Caco-2 (cell line): ENCODE measurements at regions not wholly inside any gene's neighbourhood (a gene's known extent, or its start where the extent isn't known, plus 50 kb on each side); places are given as distances from the start of the nearest gene placed in this dataset.

Experiments used
- BruUV-seq: library from RNA; stranded (reverse); fragments of 400-500 nt; replicated peaks from 2 replicates; lab custom pipeline; 2021; lab: Mats Ljungman, UMichigan
- CTCF ChIA-PET: fragments of 300-600 bp; sonication (Branson Sonifier 250); formaldehyde crosslinking; loops from one replicate; lab custom pipeline; 2022; ENCODE audit warnings: antibody characterized with exemption; lab: Charles Lee
- POLR2A ChIA-PET: fragments of 300-600 bp; sonication (Branson Sonifier 250); formaldehyde crosslinking; loops from one replicate; lab custom pipeline; 2022; ENCODE audit warnings: antibody characterized with exemption; lab: Charles Lee
- DNase-seq, 2 experiments: peaks; one replicate each; pipeline versions ENCODE4 v3.0.0 to v3.0.0-alpha.2; 2020 to 2022
- H3K27me3 ChIP-seq: replicated peaks from 2 replicates; pipeline ENCODE4 v1.6.0; 2011; ENCODE audit warnings: low read length; ENCODE audit not compliant: control insufficient read depth, insufficient read depth
- H3K36me3 ChIP-seq: 2 replicates; pipeline ENCODE4 v1.5.1; 2011; ENCODE audit warnings: low read length; ENCODE audit not compliant: control insufficient read depth, insufficient read depth
- H3K4me1 ChIP-seq: fragments of 250-450 bp; sonication (Bioruptor Pico); 2 replicates; pipeline ENCODE4 v1.5.1; 2020; ENCODE audit warnings: mild to moderate bottlenecking
- H3K4me3 ChIP-seq: 2 replicates; pipeline ENCODE4 v1.5.1; 2011; ENCODE audit warnings: low read depth, mild to moderate bottlenecking, control low read depth, low read length
- H3K9me3 ChIP-seq: fragments of 250-450 bp; sonication (Bioruptor Pico); 2 replicates; pipeline ENCODE4 v1.5.1; 2020; ENCODE audit warnings: mild to moderate bottlenecking, moderate library complexity
- H3K27ac Mint-ChIP-seq: one replicate; pipeline ENCODE4 v1.8.0; 2022; ENCODE audit warnings: mixed read lengths; ENCODE audit not compliant: unreplicated experiment
- H3K27me3 Mint-ChIP-seq: one replicate; pipeline ENCODE4 v1.8.0; 2022; ENCODE audit warnings: mixed read lengths; ENCODE audit not compliant: insufficient read depth, unreplicated experiment
- H3K36me3 Mint-ChIP-seq: one replicate; pipeline ENCODE4 v1.8.0; 2022; ENCODE audit warnings: mild to moderate bottlenecking, mixed read lengths; ENCODE audit not compliant: insufficient read depth, unreplicated experiment
- H3K4me1 Mint-ChIP-seq: one replicate; pipeline ENCODE4 v1.8.0; 2022; ENCODE audit warnings: low read depth, mixed read lengths; ENCODE audit not compliant: unreplicated experiment
- H3K4me3 Mint-ChIP-seq: one replicate; pipeline ENCODE4 v1.8.0; 2022; ENCODE audit warnings: mild to moderate bottlenecking, moderate library complexity, mixed read lengths; ENCODE audit not compliant: unreplicated experiment
- H3K9me3 Mint-ChIP-seq: one replicate; pipeline ENCODE4 v1.8.0; 2022; ENCODE audit warnings: mixed read lengths; ENCODE audit not compliant: unreplicated experiment
- intact Hi-C: fragments of 100-400 bp; cut with micrococcal nuclease; formaldehyde crosslinking; loops from one replicate; pipeline ENCODE4 v1.10.0; 2022; ENCODE audit not compliant: unreplicated experiment
- TF ChIP-seq, protein P1 (sequence below), 2 experiments: fragments of 200-600 bp in 1 of 2; IDR thresholded peaks; 1 replicate in 1 of 2; 2 replicates in 1 of 2; pipeline versions ENCODE4 v1.5.1 to v1.8.0; 2011 to 2022; ENCODE audit warnings: antibody characterized with exemption in 1 of 2, control low read depth in 1 of 2, inconsistent platforms in 1 of 2, low read depth in 1 of 2, low read length in 1 of 2, mild to moderate bottlenecking in 1 of 2, moderate library complexity in 1 of 2; ENCODE audit not compliant: insufficient read depth in 1 of 2, severe bottlenecking in 1 of 2, unreplicated experiment in 1 of 2

DNA sequence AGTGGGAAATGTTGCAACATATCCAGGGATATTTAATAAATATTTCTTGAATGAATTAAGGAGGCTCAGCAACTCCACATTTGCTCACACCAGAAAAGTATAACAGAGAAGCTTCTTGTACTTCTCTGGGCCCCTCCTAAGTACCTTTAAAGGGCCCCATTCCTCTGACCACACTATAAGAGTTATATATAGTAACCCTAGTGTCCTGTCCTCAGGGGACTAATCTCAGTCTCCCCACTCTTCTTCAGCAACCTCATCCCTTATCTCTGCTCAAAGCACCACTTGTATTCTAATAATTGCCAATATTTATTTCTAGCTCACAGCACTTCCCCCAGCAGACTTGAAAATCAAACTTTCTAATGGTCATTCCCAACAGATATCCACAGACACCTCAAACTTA is 237.1 kb downstream of the GXYLT1 start:
- intact Hi-C loops = no loop called here
- DNase-seq = no peak
- Mint-ChIP-seq H3K27me3 (peaks cover 8% of the 10 kb centered on the region), H3K4me1 (no peaks in the 10 kb centered on the region), H3K36me3 (no peaks in the 10 kb centered on the region), H3K27ac (no peak overlapping the region), H3K4me3 (no peak overlapping the region), H3K9me3 (no peaks in the 10 kb centered on the region)
- no peaks in the 10 kb centered on the region for H3K27me3 ChIP-seq
- BruUV-seq = no TSS peak
- H3K4me3 ChIP-seq = no peak overlapping the region
- H3K36me3 ChIP-seq = no peaks in the 10 kb centered on the region
- ChIA-PET CTCF (no interaction called here), POLR2A (no interaction called here)
- H3K4me1 ChIP-seq = no peaks in the 10 kb centered on the region
- TF ChIP-seq, protein P1, sequence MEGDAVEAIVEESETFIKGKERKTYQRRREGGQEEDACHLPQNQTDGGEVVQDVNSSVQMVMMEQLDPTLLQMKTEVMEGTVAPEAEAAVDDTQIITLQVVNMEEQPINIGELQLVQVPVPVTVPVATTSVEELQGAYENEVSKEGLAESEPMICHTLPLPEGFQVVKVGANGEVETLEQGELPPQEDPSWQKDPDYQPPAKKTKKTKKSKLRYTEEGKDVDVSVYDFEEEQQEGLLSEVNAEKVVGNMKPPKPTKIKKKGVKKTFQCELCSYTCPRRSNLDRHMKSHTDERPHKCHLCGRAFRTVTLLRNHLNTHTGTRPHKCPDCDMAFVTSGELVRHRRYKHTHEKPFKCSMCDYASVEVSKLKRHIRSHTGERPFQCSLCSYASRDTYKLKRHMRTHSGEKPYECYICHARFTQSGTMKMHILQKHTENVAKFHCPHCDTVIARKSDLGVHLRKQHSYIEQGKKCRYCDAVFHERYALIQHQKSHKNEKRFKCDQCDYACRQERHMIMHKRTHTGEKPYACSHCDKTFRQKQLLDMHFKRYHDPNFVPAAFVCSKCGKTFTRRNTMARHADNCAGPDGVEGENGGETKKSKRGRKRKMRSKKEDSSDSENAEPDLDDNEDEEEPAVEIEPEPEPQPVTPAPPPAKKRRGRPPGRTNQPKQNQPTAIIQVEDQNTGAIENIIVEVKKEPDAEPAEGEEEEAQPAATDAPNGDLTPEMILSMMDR (IDR thresholded peaks at IDR 0.05; ENCODE audit: insufficient read depth in 1 of 2, low read depth in 1 of 2, low read length in 1 of 2, severe bottlenecking in 1 of 2, unreplicated experiment in 1 of 2) = no peak
- no peaks in the 10 kb centered on the region for H3K9me3 ChIP-seq

- TF ChIP-seq, protein P1 (IDR thresholded peaks at IDR 0.05; ENCODE audit: insufficient read depth in 1 of 2, low read depth in 1 of 2, low read length in 1 of 2, severe bottlenecking in 1 of 2, unreplicated experiment in 1 of 2) = no peak
- no peak for DNase-seq
- H3K4me3 Mint-ChIP-seq = no peak overlapping the region
- CTCF ChIA-PET = no interaction called here
- Histone ChIP-seq H3K9me3 (no peaks in the 10 kb centered on the region), H3K27me3 (no peaks in the 10 kb centered on the region), H3K4me1 (no peaks in the 10 kb centered on the region), H3K4me3 (no peak overlapping the region), H3K36me3 (no peaks in the 10 kb centered on the region)
- no peak overlapping the region for H3K27ac Mint-ChIP-seq
- no peaks in the 10 kb centered on the region for H3K4me1 Mint-ChIP-seq
- intact Hi-C loops = no loop called here
- no peaks in the 10 kb centered on the region for H3K9me3 Mint-ChIP-seq
- no TSS peak for BruUV-seq
- H3K27me3 Mint-ChIP-seq = peaks cover 8% of the 10 kb centered on the region
- POLR2A ChIA-PET = no interaction called here
- no peaks in the 10 kb centered on the region for H3K36me3 Mint-ChIP-seq
These were observed 237.7 kb downstream of the GXYLT1 start for GRCh38 chr12:41907021-41907420.

GRCh38 chr12:41905759-41906297 is 238.8 kb downstream of the GXYLT1 start:
- Mint-ChIP-seq H3K36me3 (no peaks in the 10 kb centered on the region), H3K4me1 (no peaks in the 10 kb centered on the region), H3K4me3 (no peak overlapping the region), H3K27ac (no peak overlapping the region), H3K27me3 (peaks cover 6% of the 10 kb centered on the region), H3K9me3 (no peaks in the 10 kb centered on the region)
- POLR2A ChIA-PET = no interaction called here
- TF ChIP-seq, protein P1 (IDR thresholded peaks at IDR 0.05; ENCODE audit: insufficient read depth in 1 of 2, low read depth in 1 of 2, low read length in 1 of 2, severe bottlenecking in 1 of 2, unreplicated experiment in 1 of 2) = no peak
- intact Hi-C loops = no loop called here
- Histone ChIP-seq H3K4me1 (no peaks in the 10 kb centered on the region), H3K9me3 (no peaks in the 10 kb centered on the region), H3K36me3 (no peaks in the 10 kb centered on the region), H3K4me3 (no peak overlapping the region), H3K27me3 (no peaks in the 10 kb centered on the region)
- no peak for DNase-seq
- CTCF ChIA-PET = no interaction called here
- no TSS peak for BruUV-seq
